ENCODE measurements at regions not wholly inside any gene's neighbourhood (a gene's known extent, or its start where the extent isn't known, plus 50 kb on each side); places are given as distances from the start of the nearest gene placed in this dataset.
"Not testable (repeated sequence)": the region's sequence is repeated elsewhere in the genome, so short reads cannot be mapped to it uniquely, and the experiment has no call there.

DNA sequence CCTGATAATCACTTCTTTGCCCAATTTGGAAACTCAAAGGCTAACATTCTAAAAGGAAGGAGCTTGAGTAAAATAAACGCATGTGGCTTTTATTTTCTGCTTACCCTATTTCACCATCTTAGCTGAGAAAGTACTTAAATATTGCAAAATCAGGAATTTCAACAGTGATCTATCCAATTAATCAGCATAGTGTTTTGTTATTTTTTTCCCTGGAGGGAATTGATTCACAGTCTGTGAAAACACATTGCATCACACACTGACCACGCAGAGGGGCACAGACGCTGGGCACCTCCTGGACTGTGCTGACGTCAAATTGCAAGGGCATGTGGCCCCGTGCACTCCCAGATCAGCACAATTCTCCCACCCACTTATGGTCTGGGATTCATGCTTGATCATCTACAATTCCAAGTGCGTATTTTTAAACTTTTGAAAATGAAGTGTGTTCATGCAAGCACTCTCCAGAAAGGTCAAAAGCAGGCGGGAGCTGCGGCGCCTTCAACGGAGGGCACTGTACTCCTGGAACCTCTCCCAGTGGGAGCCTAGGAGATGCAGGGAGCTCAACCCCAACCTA, 320.6 kb upstream of the PPARGC1A start:
- DNase-seq (ENCODE audit: low read depth), result peak; percentile 87
- TF ChIP-seq, protein P1, sequence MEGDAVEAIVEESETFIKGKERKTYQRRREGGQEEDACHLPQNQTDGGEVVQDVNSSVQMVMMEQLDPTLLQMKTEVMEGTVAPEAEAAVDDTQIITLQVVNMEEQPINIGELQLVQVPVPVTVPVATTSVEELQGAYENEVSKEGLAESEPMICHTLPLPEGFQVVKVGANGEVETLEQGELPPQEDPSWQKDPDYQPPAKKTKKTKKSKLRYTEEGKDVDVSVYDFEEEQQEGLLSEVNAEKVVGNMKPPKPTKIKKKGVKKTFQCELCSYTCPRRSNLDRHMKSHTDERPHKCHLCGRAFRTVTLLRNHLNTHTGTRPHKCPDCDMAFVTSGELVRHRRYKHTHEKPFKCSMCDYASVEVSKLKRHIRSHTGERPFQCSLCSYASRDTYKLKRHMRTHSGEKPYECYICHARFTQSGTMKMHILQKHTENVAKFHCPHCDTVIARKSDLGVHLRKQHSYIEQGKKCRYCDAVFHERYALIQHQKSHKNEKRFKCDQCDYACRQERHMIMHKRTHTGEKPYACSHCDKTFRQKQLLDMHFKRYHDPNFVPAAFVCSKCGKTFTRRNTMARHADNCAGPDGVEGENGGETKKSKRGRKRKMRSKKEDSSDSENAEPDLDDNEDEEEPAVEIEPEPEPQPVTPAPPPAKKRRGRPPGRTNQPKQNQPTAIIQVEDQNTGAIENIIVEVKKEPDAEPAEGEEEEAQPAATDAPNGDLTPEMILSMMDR (IDR thresholded peaks at IDR 0.05; ENCODE audit: insufficient read depth, low read depth, low read length, missing control alignments), result no peak
- H3K4me3 ChIP-seq (ENCODE audit: low read length), result no peak overlapping the region

DNA sequence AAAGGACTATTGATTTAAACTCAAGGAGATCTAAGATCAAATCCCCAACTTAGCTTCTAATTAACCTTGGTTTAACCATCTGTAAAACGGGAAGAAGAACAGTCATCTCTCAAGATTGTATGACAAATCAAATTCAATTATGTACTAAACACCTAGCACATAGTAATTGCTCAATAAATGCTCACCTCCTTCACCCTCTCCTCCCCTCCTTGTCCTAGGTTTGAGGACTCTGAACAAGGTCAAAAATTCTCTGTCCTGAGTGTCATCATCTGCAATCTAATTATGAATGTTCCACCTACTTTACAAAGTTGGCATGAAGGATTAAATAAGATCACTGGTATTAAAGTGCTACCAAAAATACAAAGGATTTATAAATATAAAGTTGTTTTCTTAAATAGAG, 320.1 kb upstream of the PPARGC1A start:
- DNase-seq (ENCODE audit: low read depth), result peak; percentile 50
- no peak overlapping the region for H3K4me3 ChIP-seq (ENCODE audit: low read length)
- TF ChIP-seq, protein P1 (IDR thresholded peaks at IDR 0.05; ENCODE audit: insufficient read depth, low read depth, low read length, missing control alignments), result no peak

DNA sequence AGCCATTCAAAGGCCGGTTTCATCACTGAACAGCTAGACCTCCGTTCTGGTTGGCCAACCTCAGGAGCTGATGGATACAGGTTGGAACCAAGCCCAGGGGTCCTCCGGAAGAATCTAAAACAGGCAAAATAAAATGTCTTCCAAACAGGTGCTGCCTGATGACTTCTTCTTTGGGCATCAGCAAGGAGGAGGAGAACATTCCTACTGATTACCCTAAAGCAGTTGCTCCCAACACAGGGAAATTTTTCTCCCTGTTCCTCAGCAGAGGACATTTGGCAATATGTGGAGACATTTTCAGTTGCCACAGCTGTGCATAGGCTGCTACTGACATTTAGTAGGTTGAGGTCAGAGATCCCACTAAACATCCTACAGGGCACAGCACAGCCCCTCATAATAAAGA, 319.3 kb upstream of the PPARGC1A start:
- H3K4me3 ChIP-seq (ENCODE audit: low read length), result no peak overlapping the region
- TF ChIP-seq, protein P1 (IDR thresholded peaks at IDR 0.05; ENCODE audit: insufficient read depth, low read depth, low read length, missing control alignments), result no peak
- DNase-seq (ENCODE audit: low read depth), result no peak

DNA sequence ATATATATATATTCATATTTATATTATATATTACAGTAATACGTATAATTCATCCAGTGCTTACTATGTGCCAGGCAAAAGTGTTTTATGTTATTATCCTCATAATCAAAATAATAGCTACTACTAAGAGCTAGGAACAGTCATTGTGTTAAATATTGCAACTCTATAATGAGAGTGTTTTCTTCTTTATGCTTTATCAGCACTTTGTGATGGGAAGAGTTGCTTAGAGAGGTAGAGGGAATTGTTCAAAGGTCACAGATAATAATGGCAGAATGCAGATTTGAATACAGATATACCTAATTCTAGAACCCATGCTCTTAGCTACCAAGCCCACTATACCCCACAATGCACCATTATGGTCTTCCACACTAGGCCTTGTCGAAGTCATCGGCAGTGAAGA, 318.8 kb upstream of the PPARGC1A start:
- TF ChIP-seq, protein P1 (IDR thresholded peaks at IDR 0.05; ENCODE audit: insufficient read depth, low read depth, low read length, missing control alignments), result no peak
- DNase-seq (ENCODE audit: low read depth), result no peak
- H3K4me3 ChIP-seq (ENCODE audit: low read length), result no peak overlapping the region

DNA sequence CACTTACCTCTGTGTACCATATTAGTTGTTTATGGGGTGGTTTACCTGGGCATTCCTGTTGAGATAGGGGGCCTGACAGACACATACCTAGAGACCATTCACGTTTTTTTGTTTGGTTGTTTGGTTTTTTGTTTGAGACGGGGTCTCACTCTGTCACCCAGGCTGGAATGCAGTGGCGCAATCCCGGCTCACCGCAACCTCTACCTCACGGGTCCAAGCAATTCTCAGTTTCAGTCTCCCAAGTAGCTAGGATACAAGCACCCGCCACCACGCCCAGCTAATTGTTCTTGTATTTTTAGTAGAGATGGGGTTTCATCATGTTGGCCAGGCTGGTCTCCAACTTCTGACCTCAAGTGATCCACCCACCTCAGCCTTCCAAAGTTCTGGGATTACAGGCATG, 314.9 kb upstream of the PPARGC1A start:
- H3K4me3 ChIP-seq (ENCODE audit: low read length); DNase-seq (ENCODE audit: low read depth): not testable (repeated sequence)

DNA sequence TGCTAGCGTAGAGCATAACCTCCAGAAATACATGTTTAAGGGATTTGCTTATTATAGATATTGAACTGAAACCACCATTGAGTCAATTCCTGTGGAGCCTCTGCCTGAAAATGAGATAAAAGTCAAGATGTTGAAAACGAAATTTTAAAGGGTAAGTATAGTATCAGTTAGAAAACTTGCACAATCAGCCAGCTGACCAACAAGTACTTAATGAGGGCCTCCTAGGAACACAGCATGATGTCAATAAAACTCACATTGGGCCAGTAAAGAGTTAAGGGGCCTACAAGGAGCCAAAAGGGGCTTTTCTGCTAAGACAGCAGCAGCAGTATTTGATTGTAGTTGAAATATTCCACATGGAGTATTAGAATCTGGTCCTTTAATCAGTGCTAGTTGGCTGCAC, 314.1 kb upstream of the PPARGC1A start:
- TF ChIP-seq, protein P1 (IDR thresholded peaks at IDR 0.05; ENCODE audit: insufficient read depth, low read depth, low read length, missing control alignments), result no peak
- no peak overlapping the region for H3K4me3 ChIP-seq (ENCODE audit: low read length)
- no peak for DNase-seq (ENCODE audit: low read depth)

DNA sequence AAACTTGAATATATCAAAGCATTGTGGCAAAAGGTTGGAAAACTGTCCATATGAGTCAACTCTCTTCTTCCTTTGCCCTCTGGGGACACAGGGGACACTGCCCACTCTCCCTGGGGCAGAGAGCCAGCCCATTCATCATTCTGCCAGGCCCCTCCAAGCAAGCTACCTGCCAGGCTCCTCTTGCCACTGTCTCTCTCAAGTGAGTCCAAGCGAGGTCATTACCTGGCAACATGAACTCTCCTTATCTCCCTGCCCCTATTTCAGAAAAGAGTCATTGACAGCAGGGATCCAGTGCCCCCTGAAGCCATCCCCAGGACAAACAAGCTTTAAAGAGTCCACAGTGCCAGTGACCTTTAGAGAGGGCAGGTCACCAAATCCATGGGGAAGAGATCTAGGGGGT, 312.7 kb upstream of the PPARGC1A start:
- no peak for DNase-seq (ENCODE audit: low read depth)
- TF ChIP-seq, protein P1 (IDR thresholded peaks at IDR 0.05; ENCODE audit: insufficient read depth, low read depth, low read length, missing control alignments), result no peak
- no peak overlapping the region for H3K4me3 ChIP-seq (ENCODE audit: low read length)
